ENCODE measurements at regions not wholly inside any gene's neighbourhood (a gene's known extent, or its start where the extent isn't known, plus 50 kb on each side); places are given as distances from the start of the nearest gene placed in this dataset.

GRCh38 chr5:109486200-109486804 is 76.5 kb upstream of the PJA2 start:
- TF ChIP-seq, protein P1, sequence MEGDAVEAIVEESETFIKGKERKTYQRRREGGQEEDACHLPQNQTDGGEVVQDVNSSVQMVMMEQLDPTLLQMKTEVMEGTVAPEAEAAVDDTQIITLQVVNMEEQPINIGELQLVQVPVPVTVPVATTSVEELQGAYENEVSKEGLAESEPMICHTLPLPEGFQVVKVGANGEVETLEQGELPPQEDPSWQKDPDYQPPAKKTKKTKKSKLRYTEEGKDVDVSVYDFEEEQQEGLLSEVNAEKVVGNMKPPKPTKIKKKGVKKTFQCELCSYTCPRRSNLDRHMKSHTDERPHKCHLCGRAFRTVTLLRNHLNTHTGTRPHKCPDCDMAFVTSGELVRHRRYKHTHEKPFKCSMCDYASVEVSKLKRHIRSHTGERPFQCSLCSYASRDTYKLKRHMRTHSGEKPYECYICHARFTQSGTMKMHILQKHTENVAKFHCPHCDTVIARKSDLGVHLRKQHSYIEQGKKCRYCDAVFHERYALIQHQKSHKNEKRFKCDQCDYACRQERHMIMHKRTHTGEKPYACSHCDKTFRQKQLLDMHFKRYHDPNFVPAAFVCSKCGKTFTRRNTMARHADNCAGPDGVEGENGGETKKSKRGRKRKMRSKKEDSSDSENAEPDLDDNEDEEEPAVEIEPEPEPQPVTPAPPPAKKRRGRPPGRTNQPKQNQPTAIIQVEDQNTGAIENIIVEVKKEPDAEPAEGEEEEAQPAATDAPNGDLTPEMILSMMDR (IDR thresholded peaks at IDR 0.05; ENCODE audit: unreplicated experiment): no peak
- peaks cover 4% of the 10 kb centered on the region for H3K9me3 Mint-ChIP-seq (ENCODE audit: unreplicated experiment)
- H3K27me3 Mint-ChIP-seq (ENCODE audit: unreplicated experiment): peaks cover 1% of the 10 kb centered on the region
- H3K36me3 Mint-ChIP-seq (ENCODE audit: low read depth, unreplicated experiment): peaks cover 5% of the 10 kb centered on the region
- no peak for DNase-seq (ENCODE audit: low spot score)
- H3K4me3 Mint-ChIP-seq (ENCODE audit: unreplicated experiment): no peak overlapping the region
- peak overlapping the region; percentile 50 for H3K27ac Mint-ChIP-seq (ENCODE audit: unreplicated experiment)
- H3K4me1 Mint-ChIP-seq (ENCODE audit: unreplicated experiment): peaks cover 36% of the 10 kb centered on the region

GRCh38 chr5:109485030-109485429 is 75.3 kb upstream of the PJA2 start:
- peak; percentile 50 for DNase-seq (ENCODE audit: low spot score)
- Mint-ChIP-seq H3K27ac (ENCODE audit: unreplicated experiment) (no peak overlapping the region), H3K9me3 (ENCODE audit: unreplicated experiment) (peaks cover 4% of the 10 kb centered on the region), H3K4me3 (ENCODE audit: unreplicated experiment) (peak overlapping the region; percentile 4), H3K27me3 (ENCODE audit: unreplicated experiment) (peaks cover 1% of the 10 kb centered on the region), H3K36me3 (ENCODE audit: low read depth, unreplicated experiment) (peaks cover 5% of the 10 kb centered on the region), H3K4me1 (ENCODE audit: unreplicated experiment) (peaks cover 36% of the 10 kb centered on the region)
- TF ChIP-seq, protein P1 (IDR thresholded peaks at IDR 0.05; ENCODE audit: unreplicated experiment): no peak

GRCh38 chr5:109484597-109484996 is 74.8 kb upstream of the PJA2 start:
- peaks cover 5% of the 10 kb centered on the region for H3K36me3 Mint-ChIP-seq (ENCODE audit: low read depth, unreplicated experiment)
- no peak for DNase-seq (ENCODE audit: low spot score)
- peaks cover 1% of the 10 kb centered on the region for H3K27me3 Mint-ChIP-seq (ENCODE audit: unreplicated experiment)
- no peak overlapping the region for H3K4me3 Mint-ChIP-seq (ENCODE audit: unreplicated experiment)
- no peak overlapping the region for H3K27ac Mint-ChIP-seq (ENCODE audit: unreplicated experiment)
- TF ChIP-seq, protein P1 (IDR thresholded peaks at IDR 0.05; ENCODE audit: unreplicated experiment): no peak
- peaks cover 4% of the 10 kb centered on the region for H3K9me3 Mint-ChIP-seq (ENCODE audit: unreplicated experiment)
- H3K4me1 Mint-ChIP-seq (ENCODE audit: unreplicated experiment): peaks cover 36% of the 10 kb centered on the region

- Mint-ChIP-seq H3K4me1 (ENCODE audit: unreplicated experiment) (peaks cover 36% of the 10 kb centered on the region), H3K36me3 (ENCODE audit: low read depth, unreplicated experiment) (peaks cover 2% of the 10 kb centered on the region), H3K4me3 (ENCODE audit: unreplicated experiment) (no peak overlapping the region), H3K27ac (ENCODE audit: unreplicated experiment) (no peak overlapping the region), H3K27me3 (ENCODE audit: unreplicated experiment) (peaks cover 1% of the 10 kb centered on the region), H3K9me3 (ENCODE audit: unreplicated experiment) (peaks cover under 1% of the 10 kb centered on the region)
- TF ChIP-seq, protein P1 (IDR thresholded peaks at IDR 0.05; ENCODE audit: unreplicated experiment): no peak
- no peak for DNase-seq (ENCODE audit: low spot score)
These were observed 73.7 kb upstream of the PJA2 start for GRCh38 chr5:109483395-109483971.

GRCh38 chr5:109482748-109483147 is 73.0 kb upstream of the PJA2 start:
- H3K4me1 Mint-ChIP-seq (ENCODE audit: unreplicated experiment): peaks cover 36% of the 10 kb centered on the region

More at GRCh38 chr5:109482748-109483147, 73.0 kb upstream of the PJA2 start:
- H3K27ac Mint-ChIP-seq (ENCODE audit: unreplicated experiment): no peak overlapping the region
- H3K9me3 Mint-ChIP-seq (ENCODE audit: unreplicated experiment): no peaks in the 10 kb centered on the region
- no peaks in the 10 kb centered on the region for H3K36me3 Mint-ChIP-seq (ENCODE audit: low read depth, unreplicated experiment)
- peaks cover 1% of the 10 kb centered on the region for H3K27me3 Mint-ChIP-seq (ENCODE audit: unreplicated experiment)
- TF ChIP-seq, protein P1 (IDR thresholded peaks at IDR 0.05; ENCODE audit: unreplicated experiment): no peak
- DNase-seq (ENCODE audit: low spot score): no peak
- no peak overlapping the region for H3K4me3 Mint-ChIP-seq (ENCODE audit: unreplicated experiment)

All from endothelial cell (in vitro differentiated cells).